ENCODE measurements at regions not wholly inside any gene's neighbourhood (a gene's known extent, or its start where the extent isn't known, plus 50 kb on each side); places are given as distances from the start of the nearest gene placed in this dataset.
"Not testable (repeated sequence)": the region's sequence is repeated elsewhere in the genome, so short reads cannot be mapped to it uniquely, and the experiment has no call there.

GRCh38 chr11:133635244-133635739 is 103.0 kb upstream of the OPCML start:
- DNase-seq (ENCODE audit: low spot score), result no peak
- Mint-ChIP-seq H3K27me3 (peaks cover 0 to 8% of the 10 kb centered on the region in 2 donors), H3K4me1 (ENCODE audit: low read depth in 2 of 2) (no peaks in the 10 kb centered on the region), H3K27ac (no peak overlapping the region), H3K36me3 (no peaks in the 10 kb centered on the region), H3K9me3 (peaks cover 4% of the 10 kb centered on the region), H3K4me3 (no peak overlapping the region)
- ATAC-seq, result no peak

- not testable (repeated sequence) for ATAC-seq; H3K27ac Mint-ChIP-seq; H3K4me3 Mint-ChIP-seq; H3K27me3 Mint-ChIP-seq; H3K36me3 Mint-ChIP-seq; DNase-seq (ENCODE audit: low spot score); H3K9me3 Mint-ChIP-seq; H3K4me1 Mint-ChIP-seq (ENCODE audit: low read depth in 2 of 2)
Measured at GRCh38 chr11:133628371-133628770, 96.1 kb upstream of the OPCML start.

GRCh38 chr11:133621611-133622010 is 89.3 kb upstream of the OPCML start:
- ATAC-seq, result no peak

GRCh38 chr11:133619973-133620372 is 87.7 kb upstream of the OPCML start:
- Mint-ChIP-seq H3K9me3 (peaks cover 4% of the 10 kb centered on the region), H3K27me3 (no peaks in the 10 kb centered on the region), H3K4me1 (ENCODE audit: low read depth in 2 of 2) (no peaks in the 10 kb centered on the region), H3K27ac (no peak overlapping the region), H3K36me3 (no peaks in the 10 kb centered on the region), H3K4me3 (no peak overlapping the region)
- ATAC-seq, result no peak
- DNase-seq (ENCODE audit: low spot score), result no peak

More at GRCh38 chr11:133621611-133622010, 89.3 kb upstream of the OPCML start:
- Mint-ChIP-seq H3K36me3 (no peaks in the 10 kb centered on the region), H3K4me1 (ENCODE audit: low read depth in 2 of 2) (no peaks in the 10 kb centered on the region), H3K27ac (no peak overlapping the region), H3K9me3 (no peaks in the 10 kb centered on the region), H3K4me3 (no peak overlapping the region), H3K27me3 (no peaks in the 10 kb centered on the region)
- no peak for DNase-seq (ENCODE audit: low spot score)

GRCh38 chr11:133619397-133619796 is 87.1 kb upstream of the OPCML start:
- no peaks in the 10 kb centered on the region for H3K4me1 Mint-ChIP-seq (ENCODE audit: low read depth in 2 of 2)
- ATAC-seq, result no peak

GRCh38 chr11:133618544-133618943 is 86.2 kb upstream of the OPCML start:
- peaks cover 7% of the 10 kb centered on the region for H3K9me3 Mint-ChIP-seq
- no peaks in the 10 kb centered on the region for H3K36me3 Mint-ChIP-seq
- DNase-seq (ENCODE audit: low spot score), result no peak

More at GRCh38 chr11:133619397-133619796, 87.1 kb upstream of the OPCML start:
- no peak overlapping the region for H3K4me3 Mint-ChIP-seq
- no peak overlapping the region for H3K27ac Mint-ChIP-seq
- no peak for DNase-seq (ENCODE audit: low spot score)
- peaks cover 7% of the 10 kb centered on the region for H3K9me3 Mint-ChIP-seq
- H3K36me3 Mint-ChIP-seq, result no peaks in the 10 kb centered on the region
- H3K27me3 Mint-ChIP-seq, result no peaks in the 10 kb centered on the region

GRCh38 chr11:133608496-133608895 is 76.2 kb upstream of the OPCML start:
- H3K4me3 Mint-ChIP-seq, result no peak overlapping the region
- H3K4me1 Mint-ChIP-seq (ENCODE audit: low read depth in 2 of 2), result no peaks in the 10 kb centered on the region
- H3K36me3 Mint-ChIP-seq, result peaks cover 4% of the 10 kb centered on the region
- no peak for DNase-seq (ENCODE audit: low spot score)
- H3K27ac Mint-ChIP-seq, result no peak overlapping the region
- H3K27me3 Mint-ChIP-seq, result peaks cover 0 to 2% of the 10 kb centered on the region in 2 donors
- no peak for ATAC-seq
- H3K9me3 Mint-ChIP-seq, result peaks cover 7% of the 10 kb centered on the region

More at GRCh38 chr11:133618544-133618943, 86.2 kb upstream of the OPCML start:
- Mint-ChIP-seq H3K4me1 (ENCODE audit: low read depth in 2 of 2) (no peaks in the 10 kb centered on the region), H3K27ac (no peak overlapping the region), H3K27me3 (no peaks in the 10 kb centered on the region), H3K4me3 (no peak overlapping the region)
- ATAC-seq, result no peak

- DNase-seq (ENCODE audit: low spot score), result no peak
- peaks cover 0 to 2% of the 10 kb centered on the region in 2 donors for H3K27me3 Mint-ChIP-seq
- no peaks in the 10 kb centered on the region for H3K4me1 Mint-ChIP-seq (ENCODE audit: low read depth in 2 of 2)
- no peak for ATAC-seq
- H3K27ac Mint-ChIP-seq, result no peak overlapping the region
- H3K4me3 Mint-ChIP-seq, result no peak overlapping the region
- peaks cover 4% of the 10 kb centered on the region for H3K36me3 Mint-ChIP-seq
- H3K9me3 Mint-ChIP-seq, result peaks cover 7% of the 10 kb centered on the region
Measured at GRCh38 chr11:133606124-133606523, 73.8 kb upstream of the OPCML start.

- H3K36me3 Mint-ChIP-seq, result peaks cover 3% of the 10 kb centered on the region
- no peak overlapping the region for H3K27ac Mint-ChIP-seq
- ATAC-seq (no peak), DNase-seq (ENCODE audit: low spot score) (no peak)
- H3K4me3 Mint-ChIP-seq, result no peak overlapping the region
- H3K4me1 Mint-ChIP-seq (ENCODE audit: low read depth in 2 of 2), result no peaks in the 10 kb centered on the region
- H3K27me3 Mint-ChIP-seq, result peaks cover 0 to 2% of the 10 kb centered on the region in 2 donors
- H3K9me3 Mint-ChIP-seq, result peaks cover 6% of the 10 kb centered on the region
Measured at GRCh38 chr11:133605482-133605881, 73.2 kb upstream of the OPCML start.

GRCh38 chr11:133601641-133602040 is 69.3 kb upstream of the OPCML start:
- Mint-ChIP-seq H3K36me3 (no peaks in the 10 kb centered on the region), H3K9me3 (no peaks in the 10 kb centered on the region), H3K4me1 (ENCODE audit: low read depth in 2 of 2) (no peaks in the 10 kb centered on the region), H3K4me3 (no peak overlapping the region), H3K27ac (no peak overlapping the region), H3K27me3 (no peaks in the 10 kb centered on the region)
- no peak for DNase-seq (ENCODE audit: low spot score)
- no peak for ATAC-seq

GRCh38 chr11:133600786-133601185 is 68.5 kb upstream of the OPCML start:
- no peak overlapping the region for H3K27ac Mint-ChIP-seq
- ATAC-seq (no peak), DNase-seq (ENCODE audit: low spot score) (no peak)
- H3K4me1 Mint-ChIP-seq (ENCODE audit: low read depth in 2 of 2), result no peaks in the 10 kb centered on the region
- no peaks in the 10 kb centered on the region for H3K36me3 Mint-ChIP-seq
- H3K9me3 Mint-ChIP-seq, result peaks cover 4% of the 10 kb centered on the region
- H3K27me3 Mint-ChIP-seq, result no peaks in the 10 kb centered on the region
- no peak overlapping the region for H3K4me3 Mint-ChIP-seq

GRCh38 chr11:133600306-133600705 is 68.0 kb upstream of the OPCML start:
- no peak for ATAC-seq
- H3K4me3 Mint-ChIP-seq, result no peak overlapping the region

GRCh38 chr11:133598906-133599305 is 66.6 kb upstream of the OPCML start:
- ATAC-seq (no peak), DNase-seq (ENCODE audit: low spot score) (no peak)
- H3K4me1 Mint-ChIP-seq (ENCODE audit: low read depth in 2 of 2), result no peaks in the 10 kb centered on the region
- H3K27me3 Mint-ChIP-seq, result no peaks in the 10 kb centered on the region
- peaks cover 4% of the 10 kb centered on the region for H3K9me3 Mint-ChIP-seq
- no peak overlapping the region for H3K4me3 Mint-ChIP-seq
- H3K27ac Mint-ChIP-seq, result no peak overlapping the region
- H3K36me3 Mint-ChIP-seq, result no peaks in the 10 kb centered on the region

More at GRCh38 chr11:133600306-133600705, 68.0 kb upstream of the OPCML start:
- no peak for DNase-seq (ENCODE audit: low spot score)
- no peaks in the 10 kb centered on the region for H3K36me3 Mint-ChIP-seq
- no peaks in the 10 kb centered on the region for H3K27me3 Mint-ChIP-seq
- H3K27ac Mint-ChIP-seq, result no peak overlapping the region
- H3K4me1 Mint-ChIP-seq (ENCODE audit: low read depth in 2 of 2), result no peaks in the 10 kb centered on the region
- peaks cover 4% of the 10 kb centered on the region for H3K9me3 Mint-ChIP-seq

GRCh38 chr11:133597236-133597635 is 64.9 kb upstream of the OPCML start:
- H3K36me3 Mint-ChIP-seq, result no peaks in the 10 kb centered on the region
- no peak for ATAC-seq
- no peak overlapping the region for H3K27ac Mint-ChIP-seq
- no peak overlapping the region for H3K4me3 Mint-ChIP-seq
- H3K9me3 Mint-ChIP-seq, result peaks cover 4% of the 10 kb centered on the region
- no peaks in the 10 kb centered on the region for H3K4me1 Mint-ChIP-seq (ENCODE audit: low read depth in 2 of 2)
- no peaks in the 10 kb centered on the region for H3K27me3 Mint-ChIP-seq
- DNase-seq (ENCODE audit: low spot score), result no peak

GRCh38 chr11:133595998-133596590 is 63.8 kb upstream of the OPCML start:
- H3K27me3 Mint-ChIP-seq, result no peaks in the 10 kb centered on the region

More at GRCh38 chr11:133595998-133596590, 63.8 kb upstream of the OPCML start:
- DNase-seq (ENCODE audit: low spot score) (no peak), ATAC-seq (no peak)
- Mint-ChIP-seq H3K4me3 (no peak overlapping the region), H3K27ac (no peak overlapping the region), H3K9me3 (peaks cover 4% of the 10 kb centered on the region), H3K4me1 (ENCODE audit: low read depth in 2 of 2) (no peaks in the 10 kb centered on the region), H3K36me3 (no peaks in the 10 kb centered on the region)
